Choroid plexus epithelial cell (primary cell): ENCODE measurements at regions not wholly inside any gene's neighbourhood (a gene's known extent, or its start where the extent isn't known, plus 50 kb on each side); places are given as distances from the start of the nearest gene placed in this dataset.

Source experiments
- DNase-seq: peaks from one replicate; pipeline ENCODE4 v3.0.0-alpha.2; 2010; ENCODE audit warnings: low read depth
- H3K4me3 ChIP-seq: 2 replicates; pipeline ENCODE4 v1.5.1; 2011; ENCODE audit warnings: low read depth, mild to moderate bottlenecking, control low read depth, low read length, moderate library complexity
- TF ChIP-seq, protein P1 (sequence below): conservative IDR thresholded peaks from 2 replicates; pipeline ENCODE4 v1.5.1; 2011; ENCODE audit warnings: low read depth, mild to moderate bottlenecking, control low read depth, inconsistent platforms, low read length, moderate library complexity

DNA sequence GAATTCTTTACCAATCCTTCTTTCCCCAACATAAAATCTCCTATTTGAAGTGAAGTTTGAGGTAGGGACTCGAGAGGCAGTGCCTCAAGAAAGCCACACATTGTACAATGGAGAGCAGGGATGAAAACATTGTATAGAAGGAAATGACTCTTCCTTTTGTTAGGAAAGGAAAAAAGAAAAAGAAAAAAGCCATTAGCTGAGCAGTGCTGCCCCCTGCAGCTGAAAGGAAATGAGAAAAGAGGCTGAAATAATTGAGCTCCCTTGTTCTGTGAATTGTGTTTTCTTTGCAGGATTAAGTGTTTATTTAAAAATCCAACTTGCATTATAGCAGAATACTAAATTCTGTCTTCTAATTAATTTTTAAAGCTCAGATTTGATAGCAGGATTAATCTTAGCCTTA, 162.9 kb upstream of the SASH1 start:
- TF ChIP-seq, protein P1, sequence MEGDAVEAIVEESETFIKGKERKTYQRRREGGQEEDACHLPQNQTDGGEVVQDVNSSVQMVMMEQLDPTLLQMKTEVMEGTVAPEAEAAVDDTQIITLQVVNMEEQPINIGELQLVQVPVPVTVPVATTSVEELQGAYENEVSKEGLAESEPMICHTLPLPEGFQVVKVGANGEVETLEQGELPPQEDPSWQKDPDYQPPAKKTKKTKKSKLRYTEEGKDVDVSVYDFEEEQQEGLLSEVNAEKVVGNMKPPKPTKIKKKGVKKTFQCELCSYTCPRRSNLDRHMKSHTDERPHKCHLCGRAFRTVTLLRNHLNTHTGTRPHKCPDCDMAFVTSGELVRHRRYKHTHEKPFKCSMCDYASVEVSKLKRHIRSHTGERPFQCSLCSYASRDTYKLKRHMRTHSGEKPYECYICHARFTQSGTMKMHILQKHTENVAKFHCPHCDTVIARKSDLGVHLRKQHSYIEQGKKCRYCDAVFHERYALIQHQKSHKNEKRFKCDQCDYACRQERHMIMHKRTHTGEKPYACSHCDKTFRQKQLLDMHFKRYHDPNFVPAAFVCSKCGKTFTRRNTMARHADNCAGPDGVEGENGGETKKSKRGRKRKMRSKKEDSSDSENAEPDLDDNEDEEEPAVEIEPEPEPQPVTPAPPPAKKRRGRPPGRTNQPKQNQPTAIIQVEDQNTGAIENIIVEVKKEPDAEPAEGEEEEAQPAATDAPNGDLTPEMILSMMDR = peak; percentile 81
- DNase-seq = peak; percentile 52
- H3K4me3 ChIP-seq = no peak overlapping the region

DNA sequence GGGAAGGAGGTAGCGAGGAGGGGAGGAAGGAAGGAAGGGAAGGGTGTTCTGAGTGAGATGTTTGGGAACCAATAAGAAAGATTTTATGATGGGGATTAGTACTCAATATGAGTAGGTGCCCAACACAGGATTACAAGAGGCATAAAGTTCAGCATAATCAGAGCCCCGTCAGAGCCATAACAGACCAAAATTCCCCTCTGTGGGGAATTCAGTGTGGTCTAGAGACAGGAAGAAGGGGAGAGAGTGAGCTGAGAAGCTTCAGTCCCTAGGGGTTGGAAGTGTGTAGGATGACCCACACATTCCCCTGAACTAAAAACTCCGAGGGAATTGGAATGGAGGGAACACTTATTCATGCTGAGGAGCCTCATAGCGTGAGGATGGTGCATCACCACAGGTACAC, 160.3 kb upstream of the SASH1 start:
- no peak overlapping the region for H3K4me3 ChIP-seq
- TF ChIP-seq, protein P1 = no peak
- no peak for DNase-seq

GRCh38 chr6:148183776-148184175, 158.9 kb upstream of the SASH1 start:
- TF ChIP-seq, protein P1 = no peak
- DNase-seq = no peak
- no peak overlapping the region for H3K4me3 ChIP-seq

GRCh38 chr6:148186916-148187315, 155.7 kb upstream of the SASH1 start:
- no peak overlapping the region for H3K4me3 ChIP-seq
- DNase-seq = no peak
- TF ChIP-seq, protein P1 = no peak

GRCh38 chr6:148192310-148192709, 150.3 kb upstream of the SASH1 start:
- TF ChIP-seq, protein P1 = no peak
- H3K4me3 ChIP-seq = no peak overlapping the region
- no peak for DNase-seq

- H3K4me3 ChIP-seq = no peak overlapping the region
- TF ChIP-seq, protein P1 = no peak
- DNase-seq = no peak
Measured at GRCh38 chr6:148193063-148193680, 149.5 kb upstream of the SASH1 start.

GRCh38 chr6:148195511-148195910, 147.1 kb upstream of the SASH1 start:
- TF ChIP-seq, protein P1 = no peak
- H3K4me3 ChIP-seq = no peak overlapping the region
- DNase-seq = no peak
